ENCODE measurements at regions not wholly inside any gene's neighbourhood (a gene's known extent, or its start where the extent isn't known, plus 50 kb on each side); places are given as distances from the start of the nearest gene placed in this dataset.

DNA sequence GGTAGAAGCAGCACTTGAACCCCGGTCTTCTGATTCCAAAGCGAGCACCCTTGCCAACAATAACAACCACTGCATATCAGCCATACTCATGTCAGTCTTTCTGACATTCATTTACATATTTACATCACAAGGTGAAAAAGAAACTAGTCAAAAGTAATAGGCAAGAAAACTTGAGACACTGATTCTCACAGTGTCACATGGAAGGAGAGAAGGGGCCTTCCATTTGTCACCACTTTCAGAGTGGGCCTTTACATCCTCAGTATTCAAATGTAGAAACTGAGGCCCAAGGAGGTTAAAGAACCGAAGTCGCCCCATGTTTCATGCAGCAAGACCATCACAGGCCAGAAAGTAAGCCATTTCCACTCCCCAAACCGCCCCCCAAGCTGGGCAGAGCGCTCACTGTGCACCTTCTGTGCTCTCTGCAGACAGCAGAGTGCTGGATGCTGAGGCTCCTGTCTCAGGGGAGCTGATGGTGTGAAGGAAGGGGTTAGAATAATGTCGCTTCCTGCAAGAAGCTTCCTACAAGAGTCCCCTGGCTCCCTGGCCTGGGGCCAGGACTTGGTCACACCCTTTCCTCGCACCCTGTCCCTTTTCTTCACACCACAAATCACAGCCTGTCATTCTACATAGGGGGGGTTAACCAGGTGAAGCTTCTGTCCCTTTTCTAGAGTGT lies 260.1 kb downstream of the UACA start (continued):
- TF ChIP-seq CTBP2 (IDR thresholded peaks at IDR 0.05; ENCODE audit: borderline replicate concordance, insufficient read depth, insufficient read length, low read length) (no peak), HDAC6 (IDR thresholded peaks at IDR 0.05; ENCODE audit: low read depth, low read length) (no peak), SIRT6 (IDR thresholded peaks at IDR 0.05; ENCODE audit: low read length) (no peak), TAF7 (optimal IDR thresholded peaks at IDR 0.05; ENCODE audit: borderline replicate concordance, low read depth, low read length) (no peak), JUND (IDR thresholded peaks at IDR 0.05; ENCODE audit: low read length) (no peak), RBBP5 (IDR thresholded peaks at IDR 0.05; ENCODE audit: borderline replicate concordance, low read depth, low read length) (no peak)
- TF ChIP-seq, protein P1, sequence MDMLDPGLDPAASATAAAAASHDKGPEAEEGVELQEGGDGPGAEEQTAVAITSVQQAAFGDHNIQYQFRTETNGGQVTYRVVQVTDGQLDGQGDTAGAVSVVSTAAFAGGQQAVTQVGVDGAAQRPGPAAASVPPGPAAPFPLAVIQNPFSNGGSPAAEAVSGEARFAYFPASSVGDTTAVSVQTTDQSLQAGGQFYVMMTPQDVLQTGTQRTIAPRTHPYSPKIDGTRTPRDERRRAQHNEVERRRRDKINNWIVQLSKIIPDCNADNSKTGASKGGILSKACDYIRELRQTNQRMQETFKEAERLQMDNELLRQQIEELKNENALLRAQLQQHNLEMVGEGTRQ (IDR thresholded peaks at IDR 0.05; ENCODE audit: low read length): no peak

Measured in H1 (cell line).